Lung (tissue), 11 donors: ENCODE measurements at regions not wholly inside any gene's neighbourhood (a gene's known extent, or its start where the extent isn't known, plus 50 kb on each side); places are given as distances from the start of the nearest gene placed in this dataset.
A peak's percentile ranks its signal among the peaks of the same experiment; 100 is the strongest.
"Not testable (repeated sequence)": the region's sequence is repeated elsewhere in the genome, so short reads cannot be mapped to it uniquely, and the experiment has no call there.

ENCODE experiments used
- ATAC-seq: fragments of 200-7000 bp; cut with Tn5 transposase; one replicate; pipeline ENCODE4 v1.9.1; 2020; ENCODE audit warnings: moderate number of reproducible peaks; ENCODE audit not compliant: insufficient read depth, low FRiP score
- DNase-seq, 3 donors: peaks; one replicate each; pipeline ENCODE4 v3.0.0-alpha.2; 2013 to 2017
- H3K27ac ChIP-seq, 2 donors: one replicate each; pipeline ENCODE4 v1.5.1; 2013; ENCODE audit warnings: mild to moderate bottlenecking in 2 of 2, moderate library complexity in 2 of 2, control low read depth in 1 of 2, inconsistent platforms in 1 of 2, low read depth in 1 of 2, low read length in 1 of 2
- H3K27me3 ChIP-seq, 3 donors: one replicate each; pipeline ENCODE4 v1.5.1; 2013; ENCODE audit warnings: low read length in 2 of 3; ENCODE audit not compliant: control insufficient read depth in 3 of 3, insufficient read depth in 3 of 3
- H3K36me3 ChIP-seq, 4 donors: one replicate each; pipeline ENCODE4 v1.5.1; 2013; ENCODE audit warnings: low read length in 4 of 4, mild to moderate bottlenecking in 1 of 4, moderate library complexity in 1 of 4; ENCODE audit not compliant: control insufficient read depth in 4 of 4, insufficient read depth in 4 of 4
- H3K4me1 ChIP-seq, 5 donors: one replicate each; pipeline ENCODE4 v1.5.1; 2013; ENCODE audit warnings: low read length in 5 of 5, mild to moderate bottlenecking in 2 of 5, moderate library complexity in 1 of 5; ENCODE audit not compliant: control insufficient read depth in 5 of 5, insufficient read depth in 5 of 5
- H3K4me3 ChIP-seq: one replicate; pipeline ENCODE4 v1.5.1; 2013; ENCODE audit warnings: mild to moderate bottlenecking, control low read depth, moderate library complexity
- H3K9ac ChIP-seq, 2 donors: one replicate each; pipeline ENCODE4 v1.5.1; 2013; ENCODE audit warnings: low read length in 2 of 2, control low read depth in 1 of 2; ENCODE audit not compliant: insufficient read depth in 1 of 2
- H3K9me3 ChIP-seq, 4 donors: one replicate each; pipeline ENCODE4 v1.5.1; 2013; ENCODE audit warnings: low read length in 3 of 4, mild to moderate bottlenecking in 1 of 4, moderate library complexity in 1 of 4; ENCODE audit not compliant: control insufficient read depth in 4 of 4, insufficient read depth in 3 of 4
- WGBS, 2 donors: extraction: QIAGEN DNeasy Blood & Tissue Kit; methylation state at CpG; one replicate each; pipeline ENCODE4 v1.1.7; 2013; 5-methylcytosine and 5-hydroxymethylcytosine counted together
- TF ChIP-seq, protein P1 (sequence below): IDR thresholded peaks from 2 replicates; pipeline ENCODE4 v1.5.1; 2012; ENCODE audit warnings: mild to moderate bottlenecking; ENCODE audit errors: control extremely low read depth, extremely low read depth
- donor health status: control.
- donor health status: control.
- donor health status: Bipolar disorder and iron deficiency.
- donor health status: healthy.
- donor health status: DM: yes; HTN: yes; CAD: no.

DNA sequence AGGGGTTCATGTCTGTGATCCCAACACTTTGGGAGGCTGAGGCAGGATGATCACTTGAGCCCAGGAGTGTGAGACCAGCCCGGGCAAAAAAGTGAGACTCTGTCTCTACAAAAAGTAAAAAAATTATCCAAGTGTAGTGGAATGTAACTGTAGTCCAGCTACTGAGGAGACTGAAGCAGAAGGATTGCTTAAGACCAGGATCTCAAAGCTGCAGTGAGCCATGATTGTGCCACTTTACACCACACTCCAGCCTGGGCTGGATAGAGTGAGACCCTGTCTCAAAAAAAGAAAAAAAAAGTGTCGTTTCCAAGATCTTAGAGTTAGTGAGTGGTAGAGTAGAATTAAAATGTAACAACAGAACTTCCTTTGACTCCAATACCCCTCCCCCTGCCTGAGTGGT, 589.4 kb upstream of the MBL2 start:
- no peaks in the 10 kb centered on the region for H3K27me3 ChIP-seq
- H3K27ac ChIP-seq, result no peak overlapping the region
- no peaks in the 10 kb centered on the region for H3K9me3 ChIP-seq
- WGBS, 2 donors, result 65 to 79% methylated on average over 2 of the region's 2 CpGs
- H3K9ac ChIP-seq, result no peak overlapping the region
- TF ChIP-seq, protein P1, sequence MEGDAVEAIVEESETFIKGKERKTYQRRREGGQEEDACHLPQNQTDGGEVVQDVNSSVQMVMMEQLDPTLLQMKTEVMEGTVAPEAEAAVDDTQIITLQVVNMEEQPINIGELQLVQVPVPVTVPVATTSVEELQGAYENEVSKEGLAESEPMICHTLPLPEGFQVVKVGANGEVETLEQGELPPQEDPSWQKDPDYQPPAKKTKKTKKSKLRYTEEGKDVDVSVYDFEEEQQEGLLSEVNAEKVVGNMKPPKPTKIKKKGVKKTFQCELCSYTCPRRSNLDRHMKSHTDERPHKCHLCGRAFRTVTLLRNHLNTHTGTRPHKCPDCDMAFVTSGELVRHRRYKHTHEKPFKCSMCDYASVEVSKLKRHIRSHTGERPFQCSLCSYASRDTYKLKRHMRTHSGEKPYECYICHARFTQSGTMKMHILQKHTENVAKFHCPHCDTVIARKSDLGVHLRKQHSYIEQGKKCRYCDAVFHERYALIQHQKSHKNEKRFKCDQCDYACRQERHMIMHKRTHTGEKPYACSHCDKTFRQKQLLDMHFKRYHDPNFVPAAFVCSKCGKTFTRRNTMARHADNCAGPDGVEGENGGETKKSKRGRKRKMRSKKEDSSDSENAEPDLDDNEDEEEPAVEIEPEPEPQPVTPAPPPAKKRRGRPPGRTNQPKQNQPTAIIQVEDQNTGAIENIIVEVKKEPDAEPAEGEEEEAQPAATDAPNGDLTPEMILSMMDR, result no peak
- DNase-seq, result peak in 1 of 3 donors; percentile 5
- H3K36me3 ChIP-seq, result no peaks in the 10 kb centered on the region
- ATAC-seq, result no peak
- no peak overlapping the region for H3K4me3 ChIP-seq
- H3K4me1 ChIP-seq, result no peaks in the 10 kb centered on the region

DNA sequence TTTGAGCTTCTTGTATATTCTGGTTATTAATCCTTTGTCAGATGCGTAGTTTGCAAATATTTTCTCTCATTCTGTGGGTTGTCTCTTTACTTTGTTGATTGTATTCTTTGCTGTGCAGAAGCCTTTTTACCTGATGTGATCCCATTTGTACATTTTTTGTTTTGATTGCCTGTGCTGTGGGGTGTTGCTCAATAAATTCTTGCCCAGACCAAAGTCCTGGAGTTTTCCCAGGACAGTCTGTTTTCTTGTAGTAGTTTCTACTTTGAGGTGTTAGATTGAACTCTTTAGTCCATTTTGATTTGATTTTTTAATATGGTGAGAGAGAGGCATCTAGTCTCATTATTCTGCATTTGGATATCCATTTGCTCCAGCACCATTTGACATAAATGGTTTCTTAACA, 588.7 kb upstream of the MBL2 start:
- TF ChIP-seq, protein P1, result no peak
- Histone ChIP-seq H3K4me3 (no peak overlapping the region), H3K9me3 (no peaks in the 10 kb centered on the region), H3K9ac (no peak overlapping the region), H3K36me3 (no peaks in the 10 kb centered on the region), H3K27ac (no peak overlapping the region), H3K4me1 (no peaks in the 10 kb centered on the region), H3K27me3 (no peaks in the 10 kb centered on the region)
- DNase-seq, result no peak
- 91 to 100% methylated on average over 1 of the region's 1 CpG for WGBS, 2 donors
- ATAC-seq, result no peak

DNA sequence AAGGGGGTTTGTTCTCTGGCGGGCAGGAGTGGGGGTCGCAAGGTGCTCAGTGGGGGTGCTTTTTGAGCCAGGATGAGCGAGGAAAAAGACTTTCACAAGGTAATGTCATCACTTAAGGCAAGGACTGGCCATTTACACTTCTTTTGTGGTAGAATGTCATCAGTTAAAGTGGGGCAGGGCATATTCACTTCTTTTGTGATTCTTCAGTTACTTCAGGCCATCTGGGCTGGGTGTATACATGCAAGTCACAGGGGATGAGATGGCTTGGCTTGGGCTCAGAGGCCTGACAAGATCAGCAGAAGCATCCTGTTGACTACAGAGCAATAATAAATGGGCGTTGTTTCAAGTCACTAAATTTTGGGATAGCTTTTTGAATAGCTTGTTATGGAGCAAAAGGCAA, 586.4 kb upstream of the MBL2 start:
- H3K9me3 ChIP-seq, H3K9ac ChIP-seq, H3K36me3 ChIP-seq, ATAC-seq, H3K4me1 ChIP-seq, H3K27ac ChIP-seq, DNase-seq, H3K27me3 ChIP-seq, H3K4me3 ChIP-seq: not testable (repeated sequence)
- WGBS, 2 donors, result 80 to 82% methylated on average over 4 of the region's 4 CpGs

DNA sequence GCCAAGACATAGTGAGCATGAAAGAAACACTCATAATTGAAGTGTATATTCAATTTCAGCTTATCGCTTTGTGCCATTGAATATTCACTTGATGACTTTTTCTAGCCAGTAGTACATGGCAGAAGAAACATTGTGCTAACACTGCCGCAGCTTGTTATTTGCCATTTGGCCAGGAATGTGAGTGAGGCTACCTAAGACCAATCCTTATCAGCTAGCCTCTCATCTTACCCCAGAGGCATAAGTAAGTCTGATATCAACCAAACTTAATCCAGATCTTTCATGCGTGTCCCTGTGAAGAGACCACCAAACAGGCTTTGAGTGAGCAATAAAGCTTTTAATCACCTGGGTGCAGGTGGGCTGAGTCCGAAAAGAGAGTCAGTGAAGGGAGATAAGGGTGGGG, 586.0 kb upstream of the MBL2 start:
- H3K4me3 ChIP-seq, result no peak overlapping the region
- no peak overlapping the region for H3K27ac ChIP-seq
- no peak for ATAC-seq
- H3K9me3 ChIP-seq, result no peaks in the 10 kb centered on the region
- TF ChIP-seq, protein P1, result no peak
- DNase-seq, result no peak
- 81 to 91% methylated on average over 4 of the region's 4 CpGs for WGBS, 2 donors
- no peaks in the 10 kb centered on the region for H3K27me3 ChIP-seq
- H3K9ac ChIP-seq, result no peak overlapping the region
- H3K4me1 ChIP-seq, result no peaks in the 10 kb centered on the region
- no peaks in the 10 kb centered on the region for H3K36me3 ChIP-seq
